Glutamatergic neuron (in vitro differentiated cells): ENCODE measurements at regions not wholly inside any gene's neighbourhood (a gene's known extent, or its start where the extent isn't known, plus 50 kb on each side); places are given as distances from the start of the nearest gene placed in this dataset.

Experiments used
- DNase-seq: peaks from one replicate; pipeline ENCODE4 v3.0.0; 2022
- H3K27ac Mint-ChIP-seq: one replicate; pipeline ENCODE4 v1.8.0; 2020; ENCODE audit warnings: mild to moderate bottlenecking, mixed read lengths, inconsistent platforms; ENCODE audit not compliant: unreplicated experiment
- H3K27me3 Mint-ChIP-seq: one replicate; pipeline ENCODE4 v1.8.0; 2020; ENCODE audit warnings: mild to moderate bottlenecking, moderate library complexity, mixed read lengths, inconsistent platforms; ENCODE audit not compliant: unreplicated experiment
- H3K36me3 Mint-ChIP-seq: one replicate; pipeline ENCODE4 v1.8.0; 2020; ENCODE audit warnings: mild to moderate bottlenecking, mixed read lengths, inconsistent platforms; ENCODE audit not compliant: unreplicated experiment
- H3K4me1 Mint-ChIP-seq: one replicate; pipeline ENCODE4 v1.8.0; 2020; ENCODE audit warnings: mild to moderate bottlenecking, low read depth, mixed read lengths, inconsistent platforms; ENCODE audit not compliant: unreplicated experiment
- H3K4me3 Mint-ChIP-seq: one replicate; pipeline ENCODE4 v1.8.0; 2020; ENCODE audit warnings: mild to moderate bottlenecking, mixed read lengths, inconsistent platforms; ENCODE audit not compliant: unreplicated experiment
- H3K9me3 Mint-ChIP-seq: one replicate; pipeline ENCODE4 v1.8.0; 2020; ENCODE audit warnings: mild to moderate bottlenecking, moderate library complexity, mixed read lengths, inconsistent platforms; ENCODE audit not compliant: unreplicated experiment
- CTCF ChIP-seq: fragments of 200-600 bp; sonication (generic); IDR thresholded peaks from one replicate; pipeline ENCODE4 v1.5.0; 2021; ENCODE audit not compliant: partially characterized antibody, unreplicated experiment

- Mint-ChIP-seq H3K36me3 (no peaks in the 10 kb centered on the region), H3K4me1 (peaks cover 29% of the 10 kb centered on the region), H3K4me3 (no peak overlapping the region), H3K9me3 (peaks cover 8% of the 10 kb centered on the region), H3K27ac (no peak overlapping the region), H3K27me3 (peaks cover 5% of the 10 kb centered on the region)
- no peak for DNase-seq
- no peak for TF ChIP-seq CTCF
Measured at GRCh38 chr12:75606151-75606550, 94.7 kb upstream of the KRR1 start.

GRCh38 chr12:75603475-75603874 is 92.1 kb upstream of the KRR1 start:
- H3K27ac Mint-ChIP-seq: peak overlapping the region; percentile 44
- no peak for TF ChIP-seq CTCF
- no peak overlapping the region for H3K4me3 Mint-ChIP-seq
- H3K36me3 Mint-ChIP-seq: no peaks in the 10 kb centered on the region
- peaks cover 7% of the 10 kb centered on the region for H3K9me3 Mint-ChIP-seq
- H3K27me3 Mint-ChIP-seq: peaks cover 7% of the 10 kb centered on the region
- peaks cover 38% of the 10 kb centered on the region for H3K4me1 Mint-ChIP-seq
- no peak for DNase-seq

- Mint-ChIP-seq H3K9me3 (peaks cover 9% of the 10 kb centered on the region), H3K4me3 (peak overlapping the region; percentile 68), H3K27me3 (peaks cover 7% of the 10 kb centered on the region), H3K36me3 (no peaks in the 10 kb centered on the region), H3K4me1 (peaks cover 43% of the 10 kb centered on the region), H3K27ac (peak overlapping the region; percentile 86)
- DNase-seq: peak; percentile 22
- no peak for TF ChIP-seq CTCF
Measured at GRCh38 chr12:75602106-75602505, 90.7 kb upstream of the KRR1 start.

GRCh38 chr12:75600146-75600545 is 88.7 kb upstream of the KRR1 start:
- H3K4me3 Mint-ChIP-seq: no peak overlapping the region
- no peak for TF ChIP-seq CTCF
- DNase-seq: no peak
- H3K27me3 Mint-ChIP-seq: peaks cover 7% of the 10 kb centered on the region
- H3K9me3 Mint-ChIP-seq: peaks cover 8% of the 10 kb centered on the region
- H3K27ac Mint-ChIP-seq: peak overlapping the region; percentile 40
- peaks cover 5% of the 10 kb centered on the region for H3K36me3 Mint-ChIP-seq
- H3K4me1 Mint-ChIP-seq: peaks cover 39% of the 10 kb centered on the region

DNA sequence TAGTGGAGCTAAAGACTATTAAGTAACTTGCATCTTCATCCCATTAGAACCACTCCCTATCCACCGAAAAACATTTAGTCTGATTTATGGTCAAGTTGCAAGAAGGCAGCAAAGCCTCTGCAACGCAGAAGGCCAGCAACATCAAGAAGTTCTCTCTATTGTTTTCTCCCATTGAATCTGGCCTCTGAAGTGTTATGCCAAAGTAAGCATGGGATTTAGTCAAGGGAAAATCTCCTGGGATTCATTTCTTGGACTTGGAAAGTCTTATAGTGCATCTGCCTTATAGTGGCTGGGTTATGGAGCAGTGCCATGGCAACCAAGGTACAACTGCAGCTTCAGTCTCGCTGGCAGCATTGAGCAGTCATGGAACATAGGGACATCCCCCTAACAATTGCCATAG is 87.7 kb upstream of the KRR1 start:
- DNase-seq: no peak
- peaks cover 8% of the 10 kb centered on the region for H3K9me3 Mint-ChIP-seq
- peaks cover 5% of the 10 kb centered on the region for H3K36me3 Mint-ChIP-seq
- H3K27ac Mint-ChIP-seq: no peak overlapping the region
- no peak overlapping the region for H3K4me3 Mint-ChIP-seq
- TF ChIP-seq CTCF: no peak
- peaks cover 42% of the 10 kb centered on the region for H3K4me1 Mint-ChIP-seq
- peaks cover 7% of the 10 kb centered on the region for H3K27me3 Mint-ChIP-seq
